Activated T-helper 1 cell treated with anti-CD3 and anti-CD28 coated beads, Interleukin-12 subunit alpha, Interleukin-12 subunit beta, Interleukin-2, Interleukin-4 antibody, amounts not matched to agents 30 ng/mL and 10 ng/mL and 1 ng/mL, durations not matched to agents 14 hours and 24 hours and 36 hours (primary cell): ENCODE measurements at regions not wholly inside any gene's neighbourhood (a gene's known extent, or its start where the extent isn't known, plus 50 kb on each side); places are given as distances from the start of the nearest gene placed in this dataset.

ENCODE experiments used
- DNase-seq: peaks from one replicate; pipeline ENCODE4 v3.0.0; 2021; ENCODE audit warnings: low spot score
- H3K27ac Mint-ChIP-seq: one replicate; pipeline ENCODE4 v1.8.0; 2021; ENCODE audit warnings: mild to moderate bottlenecking, mixed read lengths
- H3K27me3 Mint-ChIP-seq: one replicate; pipeline ENCODE4 v1.8.0; 2022; ENCODE audit warnings: mild to moderate bottlenecking, moderate library complexity, mixed read lengths; ENCODE audit not compliant: insufficient read depth
- H3K36me3 Mint-ChIP-seq: one replicate; pipeline ENCODE4 v1.8.0; 2021; ENCODE audit warnings: low read depth, mixed read lengths
- H3K4me1 Mint-ChIP-seq: one replicate; pipeline ENCODE4 v1.8.0; 2021; ENCODE audit warnings: low read depth, mixed read lengths
- H3K4me3 Mint-ChIP-seq: one replicate; pipeline ENCODE4 v1.8.0; 2021; ENCODE audit warnings: mild to moderate bottlenecking, moderate library complexity, mixed read lengths
- H3K9me3 Mint-ChIP-seq: one replicate; pipeline ENCODE4 v1.8.0; 2021; ENCODE audit warnings: mixed read lengths
- intact Hi-C: fragments of 100-400 bp; cut with micrococcal nuclease; formaldehyde crosslinking; loops from one replicate; pipeline ENCODE4 v1.15.1; 2024

DNA sequence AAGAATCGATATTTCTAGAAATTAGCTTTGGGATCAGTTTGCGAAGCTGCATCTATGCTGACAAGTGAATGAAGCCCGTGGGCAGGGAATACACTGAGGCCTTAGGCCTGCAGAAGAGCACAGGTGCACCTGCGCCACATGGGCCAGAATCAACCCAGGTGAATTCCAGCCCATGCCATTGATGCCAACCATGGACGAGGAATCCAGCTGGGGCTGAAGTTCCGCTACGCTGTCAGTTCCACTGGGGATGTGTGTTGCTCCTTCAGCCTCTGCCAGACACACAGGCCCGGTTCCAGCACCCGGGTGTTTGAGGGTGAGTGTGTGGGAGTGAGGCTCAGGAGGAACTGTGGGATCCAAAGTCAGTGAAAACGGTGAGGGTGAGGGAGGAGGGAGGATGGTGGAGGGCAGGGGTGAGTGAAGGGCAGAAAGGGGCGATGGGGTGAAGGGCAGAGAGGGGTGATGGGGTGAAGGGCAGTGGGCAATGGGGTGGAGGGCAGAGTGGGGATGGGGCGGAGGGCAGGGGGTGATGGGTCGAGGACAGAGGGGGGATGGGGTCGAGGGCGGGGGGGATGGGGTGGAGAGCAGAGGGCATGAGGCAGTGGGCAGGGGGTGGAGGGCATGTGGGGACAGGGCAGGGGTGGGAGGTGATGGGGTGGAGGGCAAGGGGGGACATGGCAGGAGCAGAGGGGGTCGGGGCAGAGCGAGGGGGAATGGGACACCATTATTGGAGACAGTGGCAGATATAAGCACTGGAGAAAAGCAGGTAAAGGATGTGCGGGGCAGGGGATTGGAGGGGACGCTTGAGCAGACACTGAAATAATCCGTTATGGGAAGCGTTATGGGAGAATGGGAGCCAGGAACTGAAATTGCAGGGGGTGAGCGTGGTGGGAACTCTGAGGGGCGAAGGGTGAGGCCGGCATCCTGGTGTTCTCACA, 931.6 kb downstream of the BRD1 start:
- Mint-ChIP-seq H3K9me3 (no peaks in the 10 kb centered on the region), H3K27ac (no peak overlapping the region), H3K27me3 (no peaks in the 10 kb centered on the region), H3K4me3 (no peak overlapping the region), H3K36me3 (no peaks in the 10 kb centered on the region), H3K4me1 (no peaks in the 10 kb centered on the region)
- intact Hi-C loops: no loop called here
- no peak for DNase-seq

GRCh38 chr22:48895336-48895735, 932.3 kb downstream of the BRD1 start:
- no peaks in the 10 kb centered on the region for H3K4me1 Mint-ChIP-seq
- no peaks in the 10 kb centered on the region for H3K36me3 Mint-ChIP-seq
- DNase-seq: no peak
- no peak overlapping the region for H3K27ac Mint-ChIP-seq
- intact Hi-C loops: no loop called here
- no peaks in the 10 kb centered on the region for H3K9me3 Mint-ChIP-seq
- H3K27me3 Mint-ChIP-seq: no peaks in the 10 kb centered on the region
- no peak overlapping the region for H3K4me3 Mint-ChIP-seq

DNA sequence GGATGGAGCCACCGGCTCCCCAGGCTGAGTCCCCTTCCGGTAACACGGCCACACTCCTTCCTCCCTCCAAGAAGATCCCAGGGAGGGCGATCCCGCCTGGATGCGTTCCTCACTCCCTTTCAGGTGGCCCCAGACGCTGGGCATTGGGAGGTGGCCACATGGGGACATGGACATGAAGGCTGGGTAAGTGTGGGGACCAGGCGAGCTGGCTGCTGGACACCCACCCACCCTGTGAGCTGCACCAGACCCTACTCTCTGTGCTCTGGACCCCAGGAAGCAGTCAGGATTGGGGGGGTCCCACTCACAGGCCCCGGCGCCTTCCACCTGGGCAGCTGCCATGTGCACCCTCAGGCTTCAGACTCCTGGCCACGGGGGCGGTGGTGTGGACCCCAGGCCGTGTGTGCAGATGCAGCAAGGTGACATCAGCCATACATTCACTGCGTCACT, 932.8 kb downstream of the BRD1 start:
- H3K36me3 Mint-ChIP-seq: no peaks in the 10 kb centered on the region
- no peaks in the 10 kb centered on the region for H3K4me1 Mint-ChIP-seq
- no peaks in the 10 kb centered on the region for H3K9me3 Mint-ChIP-seq
- DNase-seq: no peak
- no peak overlapping the region for H3K4me3 Mint-ChIP-seq
- no peaks in the 10 kb centered on the region for H3K27me3 Mint-ChIP-seq
- intact Hi-C loops: no loop called here
- H3K27ac Mint-ChIP-seq: no peak overlapping the region

GRCh38 chr22:48894064-48894671, 933.5 kb downstream of the BRD1 start:
- Mint-ChIP-seq H3K27me3 (no peaks in the 10 kb centered on the region), H3K4me1 (no peaks in the 10 kb centered on the region), H3K4me3 (no peak overlapping the region), H3K9me3 (no peaks in the 10 kb centered on the region), H3K36me3 (no peaks in the 10 kb centered on the region), H3K27ac (no peak overlapping the region)
- DNase-seq: no peak
- intact Hi-C loops: no loop called here

GRCh38 chr22:48893288-48894063, 934.2 kb downstream of the BRD1 start:
- Mint-ChIP-seq H3K4me1 (no peaks in the 10 kb centered on the region), H3K4me3 (no peak overlapping the region), H3K9me3 (no peaks in the 10 kb centered on the region), H3K27me3 (no peaks in the 10 kb centered on the region), H3K27ac (no peak overlapping the region), H3K36me3 (no peaks in the 10 kb centered on the region)
- no peak for DNase-seq
- intact Hi-C loops: no loop called here

- H3K9me3 Mint-ChIP-seq: no peaks in the 10 kb centered on the region
- no peak overlapping the region for H3K27ac Mint-ChIP-seq
- no peak for DNase-seq
- H3K4me1 Mint-ChIP-seq: no peaks in the 10 kb centered on the region
- intact Hi-C loops: no loop called here
- no peaks in the 10 kb centered on the region for H3K27me3 Mint-ChIP-seq
- H3K36me3 Mint-ChIP-seq: no peaks in the 10 kb centered on the region
- no peak overlapping the region for H3K4me3 Mint-ChIP-seq
These were observed 934.9 kb downstream of the BRD1 start for GRCh38 chr22:48892578-48893287.

- no peaks in the 10 kb centered on the region for H3K36me3 Mint-ChIP-seq
- H3K27me3 Mint-ChIP-seq: no peaks in the 10 kb centered on the region
- intact Hi-C loops: no loop called here
- DNase-seq: no peak
- no peak overlapping the region for H3K27ac Mint-ChIP-seq
- no peak overlapping the region for H3K4me3 Mint-ChIP-seq
- H3K9me3 Mint-ChIP-seq: no peaks in the 10 kb centered on the region
- no peaks in the 10 kb centered on the region for H3K4me1 Mint-ChIP-seq
These were observed 935.7 kb downstream of the BRD1 start for GRCh38 chr22:48891688-48892577.

GRCh38 chr22:48890693-48891554, 936.7 kb downstream of the BRD1 start:
- Mint-ChIP-seq H3K27ac (no peak overlapping the region), H3K9me3 (no peaks in the 10 kb centered on the region), H3K36me3 (no peaks in the 10 kb centered on the region), H3K4me3 (no peak overlapping the region), H3K4me1 (no peaks in the 10 kb centered on the region), H3K27me3 (no peaks in the 10 kb centered on the region)
- DNase-seq: no peak
- intact Hi-C loops: no loop called here

DNA sequence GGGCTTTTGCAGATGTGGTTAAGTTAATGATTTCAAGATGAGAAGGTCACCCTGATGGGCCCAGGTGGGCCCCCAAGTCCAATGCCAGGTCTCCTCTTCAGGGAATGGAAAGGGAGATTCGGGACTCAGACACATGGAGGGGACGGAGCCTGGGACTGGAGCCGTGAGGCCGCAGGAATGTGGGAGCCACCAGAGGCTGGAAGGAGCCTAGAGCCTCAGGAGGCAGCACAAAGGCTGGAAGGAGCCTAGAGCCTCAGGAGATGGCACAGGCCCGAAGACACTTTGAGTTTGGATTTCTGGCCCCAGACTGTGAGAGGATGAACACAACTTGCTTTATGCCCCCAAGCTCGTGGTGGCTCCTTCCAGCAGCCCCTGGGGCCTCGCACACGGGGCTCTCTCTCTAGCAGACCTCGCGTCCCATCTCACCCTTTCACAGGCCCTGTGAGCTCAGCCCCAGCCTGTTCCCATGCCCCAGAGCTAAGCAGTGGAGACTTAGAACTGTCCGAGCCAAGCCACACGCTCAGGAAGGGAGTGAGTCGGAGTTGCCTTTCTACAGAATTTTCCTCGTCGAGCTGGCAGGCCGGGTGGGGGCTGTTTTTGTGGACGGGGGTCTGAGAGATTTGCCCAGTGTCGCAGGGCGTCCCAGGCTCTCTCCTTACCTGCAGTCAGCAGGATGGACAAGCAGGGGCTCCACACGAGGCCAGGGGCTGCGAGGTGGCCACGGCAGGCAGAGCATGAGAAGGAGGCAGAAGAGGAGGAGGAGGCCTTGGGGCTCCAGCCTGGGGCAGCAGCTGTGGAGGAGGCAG, 937.6 kb downstream of the BRD1 start:
- intact Hi-C loops: no loop called here
- Mint-ChIP-seq H3K9me3 (no peaks in the 10 kb centered on the region), H3K4me1 (no peaks in the 10 kb centered on the region), H3K27me3 (no peaks in the 10 kb centered on the region), H3K4me3 (no peak overlapping the region), H3K27ac (no peak overlapping the region), H3K36me3 (no peaks in the 10 kb centered on the region)
- no peak for DNase-seq

GRCh38 chr22:48889209-48889830, 938.4 kb downstream of the BRD1 start:
- Mint-ChIP-seq H3K4me1 (no peaks in the 10 kb centered on the region), H3K36me3 (no peaks in the 10 kb centered on the region), H3K4me3 (no peak overlapping the region), H3K27me3 (no peaks in the 10 kb centered on the region), H3K27ac (no peak overlapping the region), H3K9me3 (no peaks in the 10 kb centered on the region)
- intact Hi-C loops: no loop called here
- DNase-seq: no peak
